GM06990 (cell line): ENCODE measurements at regions not wholly inside any gene's neighbourhood (a gene's known extent, or its start where the extent isn't known, plus 50 kb on each side); places are given as distances from the start of the nearest gene placed in this dataset.
A peak's percentile ranks its signal among the peaks of the same experiment; 100 is the strongest.

Source experiments
- DNase-seq: peaks from one replicate; pipeline ENCODE4 v3.0.0-alpha.2; 2011; ENCODE audit not compliant: insufficient read length; ENCODE audit errors: extremely low read depth
- H3K27me3 ChIP-seq: replicated peaks from 2 replicates; pipeline ENCODE4 v1.6.0; 2011; ENCODE audit warnings: low read length; ENCODE audit not compliant: control insufficient read depth, insufficient read depth
- H3K36me3 ChIP-seq: 2 replicates; pipeline ENCODE4 v1.5.1; 2011; ENCODE audit warnings: low read length; ENCODE audit not compliant: control insufficient read depth, insufficient read depth
- H3K4me3 ChIP-seq: replicated peaks from 2 replicates; pipeline ENCODE4 v1.5.1; 2011; ENCODE audit warnings: low read depth, mild to moderate bottlenecking, control low read depth, low read length
- TF ChIP-seq, protein P1 (sequence below): IDR thresholded peaks from 2 replicates; pipeline ENCODE4 v1.5.1; 2011; ENCODE audit warnings: low read length, control low read depth, mild to moderate bottlenecking, inconsistent platforms; ENCODE audit not compliant: insufficient read depth, poor library complexity, severe bottlenecking

DNA sequence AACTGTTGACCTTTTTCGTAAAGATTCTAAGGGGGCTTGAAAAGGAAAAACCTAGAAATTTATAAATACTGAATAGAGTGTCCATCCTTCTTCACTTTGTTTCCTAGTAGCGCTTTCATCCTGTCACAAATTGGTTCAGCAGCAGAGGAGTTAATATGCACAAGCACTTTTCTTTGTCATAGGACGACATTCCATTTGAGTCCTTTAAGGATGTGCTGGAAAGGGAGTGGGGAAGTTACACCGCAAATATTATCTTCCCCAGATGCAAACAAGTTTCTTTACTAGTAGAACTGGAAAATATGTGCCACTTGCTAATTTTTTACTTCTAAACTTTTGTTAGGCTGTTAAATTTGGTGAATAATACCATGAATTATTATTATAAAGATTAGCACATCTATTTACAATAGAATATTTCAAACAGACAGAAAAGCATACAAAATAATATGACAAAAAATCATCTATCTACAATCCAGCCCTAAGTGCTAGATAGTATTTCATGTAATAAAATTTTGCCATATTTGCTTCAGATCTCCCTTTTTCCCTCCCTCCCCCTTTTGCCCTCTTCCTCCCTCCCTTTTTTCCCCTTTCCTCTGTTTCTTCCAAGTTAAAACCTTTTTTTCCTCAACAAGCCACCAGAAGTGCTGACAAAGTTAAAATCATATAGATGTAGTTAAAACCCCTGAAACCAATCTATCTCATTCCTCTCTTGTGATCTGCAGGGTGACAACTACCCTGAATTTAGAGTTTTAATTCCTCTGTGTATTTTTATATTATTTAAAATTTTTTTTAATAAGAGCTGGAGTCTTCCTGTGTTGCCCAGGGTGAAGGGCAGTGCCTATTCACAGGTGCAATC, 50.5 kb upstream of the MAP4K3 start:
- Histone ChIP-seq H3K27me3 (no peaks in the 10 kb centered on the region), H3K36me3 (no peaks in the 10 kb centered on the region), H3K4me3 (no peak overlapping the region)
- TF ChIP-seq, protein P1, sequence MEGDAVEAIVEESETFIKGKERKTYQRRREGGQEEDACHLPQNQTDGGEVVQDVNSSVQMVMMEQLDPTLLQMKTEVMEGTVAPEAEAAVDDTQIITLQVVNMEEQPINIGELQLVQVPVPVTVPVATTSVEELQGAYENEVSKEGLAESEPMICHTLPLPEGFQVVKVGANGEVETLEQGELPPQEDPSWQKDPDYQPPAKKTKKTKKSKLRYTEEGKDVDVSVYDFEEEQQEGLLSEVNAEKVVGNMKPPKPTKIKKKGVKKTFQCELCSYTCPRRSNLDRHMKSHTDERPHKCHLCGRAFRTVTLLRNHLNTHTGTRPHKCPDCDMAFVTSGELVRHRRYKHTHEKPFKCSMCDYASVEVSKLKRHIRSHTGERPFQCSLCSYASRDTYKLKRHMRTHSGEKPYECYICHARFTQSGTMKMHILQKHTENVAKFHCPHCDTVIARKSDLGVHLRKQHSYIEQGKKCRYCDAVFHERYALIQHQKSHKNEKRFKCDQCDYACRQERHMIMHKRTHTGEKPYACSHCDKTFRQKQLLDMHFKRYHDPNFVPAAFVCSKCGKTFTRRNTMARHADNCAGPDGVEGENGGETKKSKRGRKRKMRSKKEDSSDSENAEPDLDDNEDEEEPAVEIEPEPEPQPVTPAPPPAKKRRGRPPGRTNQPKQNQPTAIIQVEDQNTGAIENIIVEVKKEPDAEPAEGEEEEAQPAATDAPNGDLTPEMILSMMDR: no peak
- no peak for DNase-seq

DNA sequence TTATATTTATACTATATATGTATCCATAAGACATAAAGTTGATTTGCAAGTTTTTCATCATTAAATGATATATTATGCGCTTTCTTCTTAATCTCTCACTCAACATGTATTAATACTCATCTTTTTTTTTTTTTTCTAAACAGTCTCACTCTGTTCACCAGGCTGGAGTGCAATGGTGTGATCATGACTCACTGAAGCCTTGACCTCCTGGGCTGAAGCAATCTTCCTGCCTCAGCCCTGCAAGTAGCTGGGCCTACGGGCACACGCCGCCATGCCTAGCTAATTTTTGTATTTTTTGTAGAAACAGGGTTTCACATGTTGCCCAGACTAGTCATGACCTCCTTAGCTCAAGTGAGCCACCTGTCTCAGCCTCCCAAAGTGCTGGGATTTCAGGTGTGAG, 51.4 kb upstream of the MAP4K3 start:
- Histone ChIP-seq H3K27me3 (no peaks in the 10 kb centered on the region), H3K4me3 (no peak overlapping the region), H3K36me3 (no peaks in the 10 kb centered on the region)
- TF ChIP-seq, protein P1: no peak
- DNase-seq: no peak

DNA sequence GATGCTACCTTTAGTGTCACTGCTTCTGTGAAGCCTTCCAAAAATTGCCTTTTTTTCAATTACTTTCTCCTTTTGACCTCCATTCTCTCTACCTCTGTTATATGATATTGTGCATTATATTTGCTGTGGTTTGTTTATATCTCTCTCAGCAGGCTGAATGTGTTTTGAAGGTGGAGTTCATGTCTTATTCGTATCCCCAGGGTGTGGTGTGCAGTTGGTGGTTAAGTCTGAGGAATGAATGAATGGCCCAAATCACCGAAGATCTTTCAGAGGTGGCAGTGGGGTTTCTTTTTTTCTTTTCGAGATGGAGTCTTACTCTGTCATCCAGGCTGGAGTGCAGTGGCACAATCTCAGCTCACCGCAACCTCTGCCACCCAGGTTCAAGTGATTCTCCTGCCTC, 53.5 kb upstream of the MAP4K3 start:
- TF ChIP-seq, protein P1: no peak
- no peak for DNase-seq
- no peaks in the 10 kb centered on the region for H3K27me3 ChIP-seq
- H3K36me3 ChIP-seq: no peaks in the 10 kb centered on the region
- no peak overlapping the region for H3K4me3 ChIP-seq

DNA sequence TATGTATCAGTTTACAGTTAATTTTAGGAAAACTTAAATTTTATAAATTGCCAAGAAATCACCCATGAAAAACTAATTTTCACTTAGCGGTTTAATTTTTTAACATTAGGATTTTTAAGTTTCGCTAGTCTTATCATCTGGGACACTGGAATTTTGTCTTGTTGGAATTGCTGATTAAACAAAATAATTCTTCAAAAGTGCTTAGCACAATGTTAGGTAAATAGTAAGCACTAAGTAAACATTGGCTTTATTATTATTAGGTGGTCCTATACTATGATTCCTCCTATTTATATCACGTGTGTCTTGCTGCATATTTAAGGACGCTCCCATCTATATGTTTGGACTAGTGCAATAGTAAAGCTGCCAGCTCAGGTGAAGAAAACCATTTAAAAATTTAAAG, 54.6 kb upstream of the MAP4K3 start:
- Histone ChIP-seq H3K27me3 (no peaks in the 10 kb centered on the region), H3K4me3 (no peak overlapping the region), H3K36me3 (no peaks in the 10 kb centered on the region)
- TF ChIP-seq, protein P1: no peak
- no peak for DNase-seq

DNA sequence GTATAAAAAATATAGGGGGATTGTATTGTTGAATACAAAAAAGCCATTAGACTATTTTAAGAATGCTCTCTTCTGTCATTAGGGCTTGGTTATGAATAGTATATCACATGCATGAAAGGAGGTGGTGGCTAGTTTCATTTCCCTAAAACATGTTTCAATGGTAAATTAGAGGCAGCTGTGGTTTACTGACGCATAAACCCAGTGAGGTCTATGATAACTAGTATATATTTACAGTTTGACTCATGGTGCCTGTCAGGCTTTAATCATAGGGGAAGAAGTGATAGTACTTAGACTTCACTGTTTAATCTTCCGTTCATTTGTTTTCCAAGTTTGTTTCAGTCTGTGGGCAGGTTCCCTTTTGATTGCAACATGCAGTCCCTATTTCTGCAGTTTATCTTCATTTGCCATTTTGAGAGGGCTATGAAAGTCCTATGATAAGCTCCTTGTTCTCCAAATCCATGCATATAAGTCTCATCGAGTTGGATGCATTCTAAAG, 55.1 kb upstream of the MAP4K3 start:
- peak overlapping the region; percentile 10; the same call in 1 of the 2 replicates for H3K4me3 ChIP-seq
- TF ChIP-seq, protein P1: no peak
- DNase-seq: peak; percentile 80
- no peaks in the 10 kb centered on the region for H3K27me3 ChIP-seq
- no peaks in the 10 kb centered on the region for H3K36me3 ChIP-seq
